ENCODE measurements at regions not wholly inside any gene's neighbourhood (a gene's known extent, or its start where the extent isn't known, plus 50 kb on each side); places are given as distances from the start of the nearest gene placed in this dataset.

DNA sequence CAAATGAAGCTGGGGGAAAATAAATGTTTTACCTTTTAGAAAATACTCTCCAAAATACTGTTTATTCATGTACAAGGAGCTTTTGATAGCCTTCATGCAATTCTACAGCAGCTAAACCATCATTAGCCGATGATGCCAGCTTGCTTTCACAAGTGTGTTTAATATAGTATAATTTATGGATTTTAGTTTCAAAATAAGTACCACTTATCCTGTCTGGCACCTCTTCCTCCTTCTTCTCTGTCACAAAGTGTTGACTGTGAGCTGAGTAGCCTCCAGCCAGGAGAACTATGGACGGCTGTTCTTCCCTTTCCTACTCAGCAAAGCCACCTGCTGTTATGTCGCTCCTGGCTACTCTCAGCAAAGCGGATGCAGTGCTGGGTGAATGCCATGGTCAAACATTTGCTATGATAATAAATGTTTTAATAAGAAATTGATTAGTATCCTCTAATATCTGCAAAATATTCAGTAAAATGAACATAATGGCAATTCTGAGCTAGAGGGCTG lies 238.2 kb downstream of the LIG4 start:
- H3K4me3 ChIP-seq (ENCODE audit: low read depth, low read length), result no peak overlapping the region
- TF ChIP-seq, protein P1, sequence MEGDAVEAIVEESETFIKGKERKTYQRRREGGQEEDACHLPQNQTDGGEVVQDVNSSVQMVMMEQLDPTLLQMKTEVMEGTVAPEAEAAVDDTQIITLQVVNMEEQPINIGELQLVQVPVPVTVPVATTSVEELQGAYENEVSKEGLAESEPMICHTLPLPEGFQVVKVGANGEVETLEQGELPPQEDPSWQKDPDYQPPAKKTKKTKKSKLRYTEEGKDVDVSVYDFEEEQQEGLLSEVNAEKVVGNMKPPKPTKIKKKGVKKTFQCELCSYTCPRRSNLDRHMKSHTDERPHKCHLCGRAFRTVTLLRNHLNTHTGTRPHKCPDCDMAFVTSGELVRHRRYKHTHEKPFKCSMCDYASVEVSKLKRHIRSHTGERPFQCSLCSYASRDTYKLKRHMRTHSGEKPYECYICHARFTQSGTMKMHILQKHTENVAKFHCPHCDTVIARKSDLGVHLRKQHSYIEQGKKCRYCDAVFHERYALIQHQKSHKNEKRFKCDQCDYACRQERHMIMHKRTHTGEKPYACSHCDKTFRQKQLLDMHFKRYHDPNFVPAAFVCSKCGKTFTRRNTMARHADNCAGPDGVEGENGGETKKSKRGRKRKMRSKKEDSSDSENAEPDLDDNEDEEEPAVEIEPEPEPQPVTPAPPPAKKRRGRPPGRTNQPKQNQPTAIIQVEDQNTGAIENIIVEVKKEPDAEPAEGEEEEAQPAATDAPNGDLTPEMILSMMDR (IDR thresholded peaks at IDR 0.05; ENCODE audit: low read depth, low read length), result no peak
- TF ChIP-seq MYC (IDR thresholded peaks at IDR 0.05; ENCODE audit: low read depth, low read length) (no peak), POLR2A (IDR thresholded peaks at IDR 0.05; ENCODE audit: extremely low read depth, insufficient read length) (no peak)
- TF ChIP-seq, protein P2, sequence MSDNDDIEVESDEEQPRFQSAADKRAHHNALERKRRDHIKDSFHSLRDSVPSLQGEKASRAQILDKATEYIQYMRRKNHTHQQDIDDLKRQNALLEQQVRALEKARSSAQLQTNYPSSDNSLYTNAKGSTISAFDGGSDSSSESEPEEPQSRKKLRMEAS (IDR thresholded peaks at IDR 0.05; ENCODE audit: low read depth, low read length), result no peak
- DNase-seq (ENCODE audit: low read depth), result no peak

GRCh38 chr13:107976628-107977027 lies 238.7 kb downstream of the LIG4 start:
- TF ChIP-seq POLR2A (IDR thresholded peaks at IDR 0.05; ENCODE audit: extremely low read depth, insufficient read length) (no peak), MYC (IDR thresholded peaks at IDR 0.05; ENCODE audit: low read depth, low read length) (no peak)
- TF ChIP-seq, protein P2 (IDR thresholded peaks at IDR 0.05; ENCODE audit: low read depth, low read length), result no peak
- TF ChIP-seq, protein P1 (IDR thresholded peaks at IDR 0.05; ENCODE audit: low read depth, low read length), result no peak
- H3K4me3 ChIP-seq (ENCODE audit: low read depth, low read length), result no peak overlapping the region
- no peak for DNase-seq (ENCODE audit: low read depth)

GRCh38 chr13:107974409-107974808 lies 240.9 kb downstream of the LIG4 start:
- H3K4me3 ChIP-seq (ENCODE audit: low read depth, low read length), result no peak overlapping the region
- TF ChIP-seq, protein P2 (IDR thresholded peaks at IDR 0.05; ENCODE audit: low read depth, low read length), result no peak
- TF ChIP-seq MYC (IDR thresholded peaks at IDR 0.05; ENCODE audit: low read depth, low read length), result no peak
- DNase-seq (ENCODE audit: low read depth), result no peak

DNA sequence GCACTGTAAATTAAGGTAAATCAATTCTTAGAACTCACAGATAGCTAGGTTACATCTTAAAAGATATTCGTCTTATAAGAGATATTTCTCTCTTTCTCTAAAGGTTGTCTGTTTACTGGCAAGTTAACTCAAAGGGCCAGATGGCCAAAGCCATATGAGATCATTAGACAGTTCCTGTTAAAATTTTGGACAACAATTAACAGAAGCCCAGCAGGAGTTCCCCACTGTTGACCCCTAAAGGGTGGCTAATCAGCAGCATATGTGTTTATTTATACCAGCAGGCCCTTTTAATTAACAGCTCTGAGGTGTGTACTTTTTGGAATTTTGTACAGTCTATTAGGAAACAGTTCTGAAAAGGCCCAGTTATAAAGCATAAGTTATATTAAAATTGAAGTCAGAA lies 245.8 kb downstream of the LIG4 start:
- DNase-seq (ENCODE audit: low read depth), result no peak

DNA sequence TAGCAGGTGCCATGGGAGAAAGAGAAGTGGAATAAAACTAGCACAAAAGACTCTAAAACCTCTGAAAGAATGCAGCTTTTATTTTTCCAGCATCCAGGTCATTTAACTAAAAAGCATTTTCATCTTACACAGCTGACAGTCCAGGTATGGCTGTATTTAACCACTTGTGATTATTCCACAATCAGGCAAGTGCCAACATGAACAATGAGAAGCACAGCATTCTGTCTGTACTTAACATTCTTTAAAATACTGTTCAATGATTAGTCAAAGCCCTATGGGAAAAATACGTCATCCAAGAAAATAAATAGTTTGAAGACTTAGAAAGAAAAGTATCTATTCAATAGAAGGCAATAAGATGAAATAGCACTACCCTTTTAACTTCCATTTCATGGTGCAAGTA lies 246.9 kb downstream of the LIG4 start:
- no peak overlapping the region for H3K4me3 ChIP-seq (ENCODE audit: low read depth, low read length)
- no peak for DNase-seq (ENCODE audit: low read depth)
- TF ChIP-seq, protein P1 (IDR thresholded peaks at IDR 0.05; ENCODE audit: low read depth, low read length), result no peak

More for the DNA sequence above, 245.8 kb downstream of the LIG4 start:
- no peak overlapping the region for H3K4me3 ChIP-seq (ENCODE audit: low read depth, low read length)
- TF ChIP-seq POLR2A (IDR thresholded peaks at IDR 0.05; ENCODE audit: extremely low read depth, insufficient read length), result no peak
- TF ChIP-seq, protein P1 (IDR thresholded peaks at IDR 0.05; ENCODE audit: low read depth, low read length), result no peak
- TF ChIP-seq, protein P2 (IDR thresholded peaks at IDR 0.05; ENCODE audit: low read depth, low read length), result no peak
- TF ChIP-seq MYC (IDR thresholded peaks at IDR 0.05; ENCODE audit: low read depth, low read length), result no peak

- TF ChIP-seq, protein P1 (IDR thresholded peaks at IDR 0.05; ENCODE audit: low read depth, low read length), result no peak
- TF ChIP-seq MYC (IDR thresholded peaks at IDR 0.05; ENCODE audit: low read depth, low read length) (no peak), POLR2A (IDR thresholded peaks at IDR 0.05; ENCODE audit: extremely low read depth, insufficient read length) (no peak)
- TF ChIP-seq, protein P2 (IDR thresholded peaks at IDR 0.05; ENCODE audit: low read depth, low read length), result no peak
- DNase-seq (ENCODE audit: low read depth), result no peak
Measured at GRCh38 chr13:107964395-107964794, 250.9 kb downstream of the LIG4 start.

More at GRCh38 chr13:107964395-107964794, 250.9 kb downstream of the LIG4 start:
- no peak overlapping the region for H3K4me3 ChIP-seq (ENCODE audit: low read depth, low read length)

Measured in NB4 (cell line).